Activated CD8-positive, alpha-beta memory T cell treated with anti-CD3 and anti-CD28 coated beads for 4 hours (primary cell): ENCODE measurements at regions not wholly inside any gene's neighbourhood (a gene's known extent, or its start where the extent isn't known, plus 50 kb on each side); places are given as distances from the start of the nearest gene placed in this dataset.
"Not testable (repeated sequence)": the region's sequence is repeated elsewhere in the genome, so short reads cannot be mapped to it uniquely, and the experiment has no call there.

ENCODE experiments used
- DNase-seq, 2 donors: peaks; one replicate each; pipeline ENCODE4 v3.0.0-alpha.2; 2020; ENCODE audit warnings: low read depth in 2 of 2

- DNase-seq = no peak
Measured at GRCh38 chr15:38945551-38946298, 381.1 kb upstream of the RASGRP1 start.

GRCh38 chr15:38954090-38954489 is 389.5 kb upstream of the RASGRP1 start:
- no peak for DNase-seq

- no peak for DNase-seq
Measured at GRCh38 chr15:38961456-38961855, 396.8 kb upstream of the RASGRP1 start.

DNA sequence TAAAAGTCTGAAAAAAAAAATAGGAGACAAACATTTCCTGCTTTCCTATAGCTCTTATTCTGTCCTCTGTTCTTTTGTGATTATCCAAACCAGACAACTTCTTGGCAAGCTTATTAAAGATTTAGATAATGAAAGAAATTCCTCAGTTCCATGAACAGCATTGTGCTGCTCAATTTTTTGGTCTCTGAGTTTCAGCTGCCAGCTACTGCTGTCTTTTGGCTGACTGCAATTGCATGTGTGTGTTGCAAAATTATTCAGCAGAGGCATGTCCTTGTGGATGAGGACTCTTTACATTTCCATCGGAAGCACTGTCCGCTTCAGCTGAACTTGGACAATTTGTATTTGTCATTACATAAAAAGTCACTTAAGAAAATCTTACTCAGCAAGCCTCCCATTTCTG is 397.3 kb upstream of the RASGRP1 start:
- DNase-seq = no peak

DNA sequence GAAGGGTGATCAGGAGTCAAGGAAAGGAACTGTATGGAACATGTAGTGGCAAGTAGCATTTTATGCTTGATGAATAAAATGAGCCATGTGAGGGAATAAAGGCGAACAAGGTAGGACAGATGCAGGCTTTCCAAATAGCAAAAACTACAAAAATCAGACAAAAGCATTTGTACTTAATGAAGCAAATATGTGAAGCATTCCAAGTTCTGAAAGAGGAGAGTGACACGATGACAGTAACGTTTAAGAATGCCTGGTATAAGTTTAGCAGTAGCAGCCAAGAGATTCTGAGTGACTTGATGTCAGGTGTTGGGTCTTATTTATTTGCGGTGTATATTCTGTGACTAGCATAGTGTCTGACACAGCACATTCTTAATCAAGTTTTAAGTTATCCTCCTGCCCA is 408.2 kb upstream of the RASGRP1 start:
- no peak for DNase-seq

- DNase-seq = no peak
Measured at GRCh38 chr15:38975282-38975990, 410.8 kb upstream of the RASGRP1 start.

DNA sequence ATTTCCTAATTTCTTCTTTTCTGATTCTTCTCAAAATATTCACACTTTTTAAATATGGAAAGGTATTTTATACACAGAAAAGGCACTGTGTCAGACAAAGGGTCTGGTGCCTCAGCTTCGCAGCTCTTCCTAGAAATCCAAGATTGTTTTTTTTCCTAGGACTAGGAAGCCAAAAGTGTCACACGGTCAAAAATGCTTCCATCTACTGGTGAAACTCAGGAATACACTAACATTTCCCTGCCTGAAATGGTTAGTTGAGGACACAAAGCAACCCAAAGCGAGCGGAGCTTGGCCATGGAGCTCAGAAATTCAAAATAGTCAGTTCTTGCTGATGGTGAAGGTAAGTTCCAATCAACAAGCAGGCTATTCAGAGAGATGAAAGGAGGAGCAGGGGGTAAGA is 426.5 kb upstream of the RASGRP1 start:
- no peak for DNase-seq

DNA sequence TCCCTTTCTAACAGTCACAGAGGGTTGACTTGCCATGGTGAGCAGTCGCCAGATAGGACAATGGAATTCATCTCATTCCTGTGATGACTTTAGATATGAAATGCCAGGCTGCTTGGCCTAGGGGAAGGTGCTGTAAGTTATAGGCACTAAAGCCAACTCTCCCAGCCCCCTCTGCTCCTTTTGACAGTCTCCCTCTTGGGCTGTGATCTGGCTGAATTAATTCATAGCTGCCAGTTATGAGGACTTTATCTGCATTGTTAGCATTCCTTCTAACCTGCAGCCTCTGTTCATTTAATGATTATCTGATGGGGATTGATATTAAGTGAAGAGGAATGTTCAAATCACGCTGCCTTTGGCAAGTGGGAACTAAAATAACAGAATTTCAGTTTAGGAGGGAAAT is 427.1 kb upstream of the RASGRP1 start:
- DNase-seq = no peak

GRCh38 chr15:38992506-38992905 is 427.9 kb upstream of the RASGRP1 start:
- DNase-seq = no peak

- no peak for DNase-seq
Measured at GRCh38 chr15:38992930-38993329, 428.3 kb upstream of the RASGRP1 start.

DNA sequence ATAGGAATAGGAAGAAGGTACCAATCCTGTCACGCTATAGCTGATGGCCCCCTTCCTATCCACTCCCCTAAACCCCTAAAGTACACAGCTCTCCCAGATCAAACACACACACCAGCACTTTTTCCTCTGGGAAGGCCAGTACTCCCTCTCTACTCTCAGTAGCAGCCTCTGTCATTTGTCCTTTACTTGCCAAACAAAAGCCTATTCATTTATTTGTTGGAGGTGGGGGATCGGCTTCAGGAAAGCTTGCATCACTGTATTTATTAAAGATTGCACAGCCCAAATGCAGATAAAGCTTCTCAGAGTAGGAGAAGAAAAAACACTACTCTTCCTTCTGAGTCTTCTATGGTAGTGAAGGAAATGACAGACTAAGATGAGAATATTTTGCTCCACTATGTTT is 429.7 kb upstream of the RASGRP1 start:
- no peak for DNase-seq

DNA sequence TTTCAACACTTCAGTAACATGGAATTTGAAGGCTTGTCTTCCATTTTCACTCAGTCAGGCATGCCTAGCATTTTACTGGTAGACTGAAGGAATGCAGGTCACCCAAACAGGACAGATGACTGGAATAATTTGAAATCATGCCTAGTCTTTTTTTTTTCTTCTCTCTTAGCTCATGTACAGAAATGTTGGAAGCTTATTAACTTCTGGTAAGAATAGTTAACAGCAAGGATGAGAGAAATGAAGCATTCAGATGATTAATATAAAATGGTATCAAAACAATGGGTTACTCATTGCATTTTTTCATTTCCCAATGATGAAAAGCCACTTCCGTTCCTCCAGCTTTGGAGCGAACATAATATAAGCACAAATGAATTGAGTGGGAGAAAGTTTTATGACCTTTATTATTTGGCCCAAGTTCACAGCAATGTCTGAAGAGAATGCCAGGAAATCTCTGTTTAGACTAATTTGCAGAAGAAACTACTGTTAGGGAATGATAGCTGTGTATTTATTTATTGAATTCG is 431.6 kb upstream of the RASGRP1 start:
- DNase-seq = no peak

- DNase-seq = no peak
Measured at GRCh38 chr15:38997841-38998240, 433.2 kb upstream of the RASGRP1 start.

DNA sequence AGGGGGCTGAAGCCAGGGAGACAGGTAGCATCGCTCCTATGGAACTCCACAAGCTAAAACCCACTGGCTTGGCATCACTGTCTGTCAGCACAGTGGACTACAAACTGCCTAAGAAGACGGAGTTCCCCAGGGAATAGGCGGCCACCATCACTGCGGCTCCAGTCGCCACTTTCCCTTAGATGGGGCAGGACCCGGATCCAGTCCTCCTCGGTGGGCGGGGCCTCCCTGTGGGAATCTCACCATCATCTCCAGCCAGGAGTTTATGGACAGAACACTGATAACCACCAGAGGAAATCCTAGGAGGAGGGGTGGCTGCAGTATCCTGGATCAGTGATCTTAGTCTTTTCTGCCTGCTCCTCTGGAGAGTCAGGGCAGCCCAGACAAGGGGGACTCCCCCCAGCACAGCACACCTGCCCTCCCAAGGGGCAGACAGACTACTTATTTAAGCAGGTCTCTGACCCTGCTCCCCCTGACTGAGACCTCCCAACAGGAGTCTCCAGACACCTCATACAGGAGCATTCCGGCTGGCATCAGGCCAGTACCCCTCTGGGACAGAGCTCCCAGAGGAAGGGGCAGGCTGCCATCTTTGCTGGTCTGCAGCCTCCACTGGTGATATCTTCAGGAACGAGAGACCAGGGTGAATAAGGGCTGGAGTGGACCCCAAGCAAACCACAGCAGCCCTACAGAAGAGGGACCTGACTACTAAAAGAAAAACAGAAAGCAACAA is 435.6 kb upstream of the RASGRP1 start:
- DNase-seq = no peak

DNA sequence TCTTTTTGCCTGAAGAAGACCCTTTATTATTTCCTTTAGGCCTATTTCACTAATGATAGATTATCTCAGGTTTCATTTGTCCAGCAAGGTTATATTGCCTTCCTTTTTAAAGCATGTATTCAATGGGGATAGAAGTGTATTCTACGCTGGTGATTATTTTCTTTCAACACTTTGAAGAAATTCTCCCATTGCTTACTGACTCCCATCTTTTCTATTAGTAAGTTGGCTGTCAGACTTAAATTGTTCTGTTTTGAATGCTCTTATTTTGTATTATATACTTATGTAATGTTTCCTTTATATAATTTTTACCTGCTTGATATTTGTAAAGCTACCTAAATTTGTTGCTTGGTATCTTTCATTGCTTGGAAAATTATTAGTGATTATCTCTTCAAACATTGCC is 445.1 kb upstream of the RASGRP1 start:
- DNase-seq = no peak

GRCh38 chr15:39011066-39011465 is 446.5 kb upstream of the RASGRP1 start:
- DNase-seq = not testable (repeated sequence)

DNA sequence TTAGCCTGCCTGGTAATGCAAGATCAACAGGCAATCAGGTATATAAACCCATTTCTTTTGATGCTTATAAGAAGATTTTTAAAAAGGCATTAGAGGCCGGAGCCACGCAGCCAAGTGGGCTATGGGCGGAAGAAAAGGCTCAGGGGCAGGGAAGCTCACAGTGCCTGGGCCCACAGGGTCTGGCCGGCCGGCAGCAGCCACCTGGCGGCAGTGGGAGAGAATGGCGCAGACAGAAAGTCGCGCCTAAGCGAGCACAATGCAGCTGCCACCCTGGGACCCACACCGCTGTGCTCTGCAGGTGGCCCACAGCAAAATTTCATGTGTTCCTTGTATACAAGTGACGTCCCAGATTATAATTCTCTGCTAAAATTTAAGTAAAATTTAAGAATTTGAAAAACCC is 448.6 kb upstream of the RASGRP1 start:
- no peak for DNase-seq

DNA sequence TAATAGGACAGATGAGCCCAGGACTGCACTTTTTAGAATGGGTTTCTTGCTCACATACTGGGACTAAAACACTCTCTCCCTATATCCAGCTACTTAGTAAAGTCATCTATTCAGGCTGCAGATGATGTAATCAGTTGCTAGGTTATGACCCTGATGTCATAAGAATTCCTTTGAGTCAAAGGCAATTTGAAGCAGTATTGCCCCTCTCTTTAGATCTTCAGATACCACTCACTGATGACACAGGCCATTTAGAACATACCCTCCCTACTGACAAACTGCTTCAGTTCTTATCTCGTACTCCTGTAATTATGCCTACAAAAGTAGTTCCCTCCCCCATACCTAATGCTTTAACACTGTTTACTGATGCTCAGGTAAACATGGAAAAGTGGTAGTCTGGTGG is 450.1 kb upstream of the RASGRP1 start:
- DNase-seq = no peak

DNA sequence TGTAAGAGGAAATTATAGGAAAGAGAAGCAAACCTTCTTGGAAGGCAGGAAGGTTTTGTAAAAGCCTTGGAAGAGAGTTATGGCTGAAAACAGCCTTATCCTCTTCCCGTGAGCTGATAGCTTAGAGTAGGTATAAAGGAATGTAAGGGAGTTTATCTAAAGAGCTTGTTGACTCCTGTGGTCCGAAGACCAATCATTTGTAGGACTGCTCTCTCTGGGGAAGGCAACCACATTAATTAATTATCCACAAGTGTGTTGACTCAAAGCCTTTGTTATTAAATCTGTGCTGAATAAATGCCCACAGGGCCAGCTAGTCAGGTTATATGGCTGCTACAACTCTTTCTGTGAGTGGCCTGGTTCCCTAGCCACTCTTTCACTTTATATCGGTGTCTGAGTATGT is 452.1 kb upstream of the RASGRP1 start:
- DNase-seq = no peak

DNA sequence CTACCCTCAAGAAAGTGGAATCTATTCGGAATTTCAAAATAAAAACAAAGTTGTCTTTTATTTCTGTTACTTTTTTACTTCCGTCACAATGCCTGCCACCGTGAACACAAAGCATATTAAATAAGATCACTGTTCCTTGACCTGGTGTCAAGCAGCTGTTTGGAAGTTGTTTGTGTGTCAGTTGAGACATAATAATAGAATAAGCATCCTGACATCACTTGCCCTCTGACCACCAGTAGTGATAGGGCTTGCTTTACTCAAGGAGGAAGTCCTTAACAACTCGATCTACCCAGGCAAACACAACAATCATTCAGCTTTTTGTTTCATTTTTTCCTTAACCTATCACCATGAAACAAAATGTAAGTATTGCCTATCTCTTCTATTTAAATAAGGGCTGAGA is 454.4 kb upstream of the RASGRP1 start:
- no peak for DNase-seq

DNA sequence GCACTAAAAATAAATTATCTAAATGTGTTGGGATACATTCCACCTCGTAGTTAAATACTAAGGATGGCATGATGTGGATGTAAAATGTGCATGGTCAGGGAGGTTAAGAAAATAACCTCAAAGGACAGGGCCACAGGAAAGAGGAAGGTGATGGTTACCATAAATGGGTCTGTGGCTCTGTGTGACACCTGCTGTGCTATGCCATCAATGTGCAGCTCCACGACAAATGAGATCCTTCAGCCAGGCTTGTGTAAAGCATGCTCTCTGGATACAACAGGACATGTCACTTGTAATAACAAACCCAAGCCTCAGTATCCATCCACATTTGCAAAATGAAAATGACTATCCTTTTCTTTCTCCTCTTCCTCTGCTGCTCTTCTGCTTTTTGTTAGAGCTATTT is 456.7 kb upstream of the RASGRP1 start:
- no peak for DNase-seq

DNA sequence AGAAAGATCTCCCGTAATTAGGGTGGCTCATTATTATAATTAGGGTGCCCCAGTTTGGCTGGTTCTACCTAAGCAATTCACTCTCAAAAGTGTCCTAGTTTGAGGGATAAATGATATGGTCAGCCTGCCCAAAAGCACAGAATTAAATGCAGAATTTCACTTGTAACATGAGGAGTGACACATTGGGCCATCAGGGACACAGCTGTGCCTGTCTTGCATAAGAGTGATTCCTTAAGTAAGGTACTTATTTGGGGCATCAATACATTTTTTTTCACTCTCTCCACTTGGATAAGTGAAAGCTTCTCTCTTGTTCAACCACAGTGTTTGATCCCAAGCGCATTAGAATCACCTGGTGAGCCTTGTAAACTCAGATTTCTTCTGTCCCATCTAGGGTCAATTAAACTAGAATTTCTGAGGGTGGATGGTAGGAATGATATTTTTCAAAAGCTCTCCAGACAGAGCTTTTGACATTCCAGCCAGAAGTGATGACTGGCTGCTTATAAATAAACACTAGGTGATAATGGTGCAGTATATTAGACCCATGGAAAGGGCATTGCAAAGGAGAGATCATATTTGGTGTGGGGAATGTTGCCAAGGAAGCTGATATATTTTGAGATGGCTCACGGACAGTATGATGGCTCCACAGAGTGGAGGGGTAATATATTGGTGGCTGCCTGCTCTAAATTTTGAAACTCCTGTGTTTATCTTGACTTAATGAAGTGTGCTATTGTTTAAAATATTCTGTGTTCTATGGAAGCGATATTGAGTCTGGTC is 458.1 kb upstream of the RASGRP1 start:
- no peak for DNase-seq
